Liver (tissue), 7 donors: ENCODE measurements at regions not wholly inside any gene's neighbourhood (a gene's known extent, or its start where the extent isn't known, plus 50 kb on each side); places are given as distances from the start of the nearest gene placed in this dataset.
"Not testable (repeated sequence)": the region's sequence is repeated elsewhere in the genome, so short reads cannot be mapped to it uniquely, and the experiment has no call there.

Experiments
- DNase-seq: peaks from one replicate; pipeline ENCODE4 v3.0.0-alpha.2; 2017; ENCODE audit warnings: low spot score
- H3K27ac ChIP-seq, 2 donors: one replicate each; pipeline ENCODE4 v1.7.0; 2013; ENCODE audit warnings: inconsistent platforms in 2 of 2, low read length in 2 of 2, control low read depth in 1 of 2, low read depth in 1 of 2, mild to moderate bottlenecking in 1 of 2
- H3K27me3 ChIP-seq, 4 donors: one replicate each; pipeline versions ENCODE4 v1.6.1 to v1.7.0; 2013; ENCODE audit warnings: low read length in 3 of 4, inconsistent platforms in 1 of 4, mild to moderate bottlenecking in 1 of 4, moderate library complexity in 1 of 4; ENCODE audit not compliant: control insufficient read depth in 4 of 4, insufficient read depth in 4 of 4
- H3K36me3 ChIP-seq, 4 donors: one replicate each; pipeline versions ENCODE4 v1.6.1 to v1.7.0; 2013; ENCODE audit warnings: low read length in 3 of 4, mild to moderate bottlenecking in 3 of 4, low read depth in 1 of 4, moderate library complexity in 1 of 4; ENCODE audit not compliant: control insufficient read depth in 4 of 4, insufficient read depth in 3 of 4
- H3K4me1 ChIP-seq, 4 donors: one replicate each; pipeline versions ENCODE4 v1.6.1 to v1.7.0; 2013; ENCODE audit warnings: low read length in 3 of 4, mild to moderate bottlenecking in 3 of 4, moderate library complexity in 1 of 4; ENCODE audit not compliant: control insufficient read depth in 4 of 4, insufficient read depth in 4 of 4
- H3K4me3 ChIP-seq, 3 donors: one replicate each; pipeline versions ENCODE4 v1.6.1 to v1.7.0; 2013; ENCODE audit warnings: low read length in 3 of 3, control low read depth in 1 of 3, low read depth in 1 of 3, mild to moderate bottlenecking in 1 of 3
- H3K9ac ChIP-seq, 2 donors: one replicate each; pipeline ENCODE4 v1.7.0; 2013; ENCODE audit warnings: low read length in 2 of 2, mild to moderate bottlenecking in 2 of 2, moderate library complexity in 2 of 2, control low read depth in 1 of 2, low read depth in 1 of 2
- H3K9me3 ChIP-seq, 4 donors: one replicate each; pipeline versions ENCODE4 v1.6.1 to v1.7.0; 2013; ENCODE audit warnings: low read length in 3 of 4; ENCODE audit not compliant: control insufficient read depth in 4 of 4
- EGR1 ChIP-seq, 2 donors: IDR thresholded peaks; 2 replicates each; pipeline ENCODE4 v1.6.1; 2016 to 2018; ENCODE audit warnings: antibody characterized with exemption in 2 of 2, low read depth in 2 of 2
- FOXA2 ChIP-seq: IDR thresholded peaks from 2 replicates; pipeline ENCODE4 v1.6.1; 2016; ENCODE audit warnings: antibody characterized with exemption
- GABPA ChIP-seq, 2 donors: IDR thresholded peaks in 1 of 2; conservative IDR thresholded peaks in 1 of 2; 2 replicates each; pipeline ENCODE4 v1.6.1; 2016; ENCODE audit warnings: antibody characterized with exemption in 2 of 2, mild to moderate bottlenecking in 1 of 2, moderate library complexity in 1 of 2
- HNF4A ChIP-seq, 2 donors: conservative IDR thresholded peaks; 2 replicates each; pipeline ENCODE4 v1.6.1; 2016; ENCODE audit warnings: antibody characterized with exemption in 2 of 2, mild to moderate bottlenecking in 2 of 2
- HNF4G ChIP-seq: IDR thresholded peaks from 2 replicates; pipeline ENCODE4 v1.6.1; 2016; ENCODE audit warnings: antibody characterized with exemption
- MAX ChIP-seq: IDR thresholded peaks from 2 replicates; pipeline ENCODE4 v1.6.1; 2016; ENCODE audit warnings: antibody characterized with exemption
- RAD21 ChIP-seq, 2 donors: IDR thresholded peaks; 2 replicates each; pipeline ENCODE4 v1.6.1; 2016; ENCODE audit warnings: antibody characterized with exemption in 2 of 2, mild to moderate bottlenecking in 2 of 2
- TAF1 ChIP-seq: conservative IDR thresholded peaks from 2 replicates; pipeline ENCODE4 v1.6.1; 2016; ENCODE audit warnings: antibody characterized with exemption, mild to moderate bottlenecking
- WGBS: extraction: QIAGEN DNeasy Blood & Tissue Kit; methylation state at CpG from one replicate; pipeline ENCODE4 v1.1.7; 2013; 5-methylcytosine and 5-hydroxymethylcytosine counted together
- donor health status: healthy.
- donor health status: healthy.
- donor health status: healthy.
- donor health status: healthy.

- Histone ChIP-seq H3K4me1 (peaks cover 9 to 23% (median 17%) of the 10 kb centered on the region in 4 donors), H3K9ac (no peak overlapping the region), H3K36me3 (no peaks in the 10 kb centered on the region), H3K27ac (no peak overlapping the region), H3K27me3 (no peaks in the 10 kb centered on the region), H3K9me3 (no peaks in the 10 kb centered on the region), H3K4me3 (no peak overlapping the region)
- no peak for DNase-seq
- TF ChIP-seq TAF1, result no peak
- TF ChIP-seq FOXA2, result no peak
- WGBS, result 87% methylated on average over 3 of the region's 3 CpGs
These were observed 111.7 kb downstream of the GGTLC2 start for GRCh38 chr22:22756109-22756508.

GRCh38 chr22:22756551-22757201 lies 112.3 kb downstream of the GGTLC2 start:
- H3K9ac ChIP-seq, DNase-seq, H3K27me3 ChIP-seq, H3K9me3 ChIP-seq, H3K27ac ChIP-seq, H3K4me3 ChIP-seq, H3K36me3 ChIP-seq: not testable (repeated sequence)
- 91% methylated on average over 3 of the region's 3 CpGs for WGBS
- peaks cover 9 to 23% (median 17%) of the 10 kb centered on the region in 4 donors for H3K4me1 ChIP-seq

GRCh38 chr22:22758101-22758807 lies 113.8 kb downstream of the GGTLC2 start:
- not testable (repeated sequence) for H3K4me3 ChIP-seq, H3K27ac ChIP-seq, H3K27me3 ChIP-seq, H3K9ac ChIP-seq, H3K9me3 ChIP-seq, H3K36me3 ChIP-seq
- WGBS, result 61% methylated on average over 6 of the region's 6 CpGs
- peak; percentile 12 for DNase-seq
- TF ChIP-seq HNF4A (conservative IDR thresholded peaks at IDR 0.05), result peak in 1 of 2 donors; percentile 5
- peaks cover 2 to 16% (median 8%) of the 10 kb centered on the region in 4 donors for H3K4me1 ChIP-seq

- no peak overlapping the region for H3K4me3 ChIP-seq
- H3K27me3 ChIP-seq, result no peaks in the 10 kb centered on the region
- H3K9ac ChIP-seq, result no peak overlapping the region
- peaks cover 0 to 6% (median 3%) of the 10 kb centered on the region in 4 donors for H3K4me1 ChIP-seq
- no peak for TF ChIP-seq RAD21 (IDR thresholded peaks at IDR 0.05)
- no peak for TF ChIP-seq MAX
- WGBS, result 73% methylated on average over 6 of the region's 6 CpGs
- DNase-seq, result no peak
- no peaks in the 10 kb centered on the region for H3K9me3 ChIP-seq
- no peaks in the 10 kb centered on the region for H3K36me3 ChIP-seq
- H3K27ac ChIP-seq, result no peak overlapping the region
These were observed 115.0 kb downstream of the GGTLC2 start for GRCh38 chr22:22759371-22759770.

GRCh38 chr22:22759889-22760546 lies 115.6 kb downstream of the GGTLC2 start:
- WGBS, result 93% methylated on average over 7 of the region's 7 CpGs
- no peak overlapping the region for H3K9ac ChIP-seq
- H3K27ac ChIP-seq, result no peak overlapping the region
- H3K36me3 ChIP-seq, result no peaks in the 10 kb centered on the region
- no peaks in the 10 kb centered on the region for H3K9me3 ChIP-seq
- no peak for DNase-seq
- no peaks in the 10 kb centered on the region for H3K27me3 ChIP-seq
- no peak overlapping the region for H3K4me3 ChIP-seq
- H3K4me1 ChIP-seq, result peaks cover 0 to 5% (median 0%) of the 10 kb centered on the region in 4 donors
- TF ChIP-seq HNF4G (no peak), EGR1 (IDR thresholded peaks at IDR 0.05; ENCODE audit: low read depth in 2 of 2) (no peak), FOXA2 (no peak), GABPA (IDR thresholded peaks at IDR 0.05 in 1 of 2, conservative IDR thresholded peaks at IDR 0.05 in 1 of 2) (no peak)
